Right cardiac atrium (tissue), 5 donors: ENCODE measurements at regions not wholly inside any gene's neighbourhood (a gene's known extent, or its start where the extent isn't known, plus 50 kb on each side); places are given as distances from the start of the nearest gene placed in this dataset.

ENCODE experiments used
- ATAC-seq, 2 donors: fragments of 200-7000 bp; cut with Tn5 transposase; one replicate each; pipeline versions ENCODE4 v1.8.0 to v1.9.1; 2020; ENCODE audit warnings: moderate library complexity in 2 of 2, mild to moderate bottlenecking in 1 of 2
- DNase-seq, 3 donors: peaks; one replicate each; pipeline ENCODE4 v3.0.0-alpha.2; 2020
- H3K27ac ChIP-seq: one replicate; pipeline ENCODE4 v1.5.1; 2013; ENCODE audit warnings: mild to moderate bottlenecking, low read length, control low read depth, moderate library complexity
- H3K27me3 ChIP-seq: one replicate; pipeline ENCODE4 v1.6.1; 2013; ENCODE audit not compliant: control insufficient read depth, insufficient read depth
- H3K4me1 ChIP-seq: one replicate; pipeline ENCODE4 v1.6.1; 2013; ENCODE audit warnings: low read length; ENCODE audit not compliant: control insufficient read depth, insufficient read depth
- H3K4me3 ChIP-seq: one replicate; pipeline ENCODE4 v1.5.1; 2013; ENCODE audit warnings: low read length, control low read depth
- H3K9me3 ChIP-seq: one replicate; pipeline ENCODE4 v1.6.1; 2013; ENCODE audit warnings: low read length; ENCODE audit not compliant: control insufficient read depth
- WGBS: extraction: QIAGEN DNeasy Blood & Tissue Kit; methylation state at CpG from one replicate; pipeline ENCODE4 v1.1.7; 2013; 5-methylcytosine and 5-hydroxymethylcytosine counted together
- intact Hi-C, 4 donors: fragments of 100-400 bp; cut with DNase I; formaldehyde crosslinking; loops; one replicate each; pipeline versions ENCODE4 v1.11.0 to v1.14.0; 2022 to 2023
- donor health status: healthy with polysubstance abuse.
- donor health status: DM: no; HTN: yes; CAD: no.
- donor health status: DM: no; HTN: no; CAD: no.
- donor health status: DM: no; HTN: yes; CAD: no; lungs with severe emphysema.
- donor health status: DM: yes; HTN: yes; CAD: no.

DNA sequence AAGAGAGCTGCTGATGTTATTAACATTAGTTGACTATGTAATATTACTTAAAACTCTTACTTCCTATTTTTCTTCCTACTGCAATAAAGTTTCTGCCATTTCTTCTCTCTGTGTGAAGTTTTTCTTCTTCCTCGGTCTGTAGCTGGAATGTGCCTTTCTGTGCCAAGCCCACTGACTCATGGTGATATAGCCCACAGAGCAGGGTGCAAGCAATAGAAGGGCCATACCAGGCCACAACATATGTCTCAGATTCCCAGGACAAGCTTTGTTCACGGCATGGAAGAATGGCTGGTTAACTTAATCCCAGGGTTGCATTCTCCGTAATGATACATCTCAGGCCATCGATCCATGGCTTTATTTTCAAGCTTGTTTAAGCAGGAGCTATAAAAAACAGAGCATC is 815.3 kb downstream of the TUSC7 start:
- intact Hi-C loops: no loop called here
- no peaks in the 10 kb centered on the region for H3K4me1 ChIP-seq
- 70% methylated on average over 4 of the region's 4 CpGs for WGBS
- DNase-seq: no peak
- no peak overlapping the region for H3K27ac ChIP-seq
- no peaks in the 10 kb centered on the region for H3K27me3 ChIP-seq
- ATAC-seq: no peak
- H3K4me3 ChIP-seq: no peak overlapping the region
- no peaks in the 10 kb centered on the region for H3K9me3 ChIP-seq

DNA sequence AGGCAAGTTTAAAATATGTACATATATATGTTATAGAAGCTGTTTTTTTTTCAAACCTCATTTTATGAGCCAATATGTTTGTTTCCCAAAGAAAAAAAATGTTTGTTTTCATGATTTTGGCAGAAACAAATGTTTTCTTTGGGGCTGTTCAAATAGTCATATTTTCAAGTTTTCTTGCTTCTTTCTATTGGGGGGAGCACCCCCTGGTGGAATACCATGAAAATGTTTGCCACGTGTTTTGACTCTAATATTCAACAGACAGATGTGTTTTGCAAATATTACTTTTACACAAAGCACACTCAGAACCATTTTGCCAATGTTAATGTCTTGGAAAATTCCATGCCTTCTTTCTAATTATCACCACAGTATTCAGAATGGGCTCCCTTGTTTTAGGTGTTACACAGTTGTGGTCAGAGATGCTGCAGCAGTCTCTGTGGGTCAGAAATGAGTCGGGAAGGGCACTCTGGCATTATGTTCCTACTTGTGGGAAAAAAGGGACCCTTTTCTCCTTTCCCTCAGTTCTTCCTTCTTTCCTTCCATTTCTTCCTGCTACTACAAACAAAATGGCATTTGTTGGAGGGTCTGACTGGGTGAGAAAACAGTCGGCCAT is 817.0 kb downstream of the TUSC7 start:
- WGBS: 60% methylated on average over 3 of the region's 3 CpGs
- DNase-seq: peak in 1 of 3 donors; percentile 8
- intact Hi-C loops: no loop called here

DNA sequence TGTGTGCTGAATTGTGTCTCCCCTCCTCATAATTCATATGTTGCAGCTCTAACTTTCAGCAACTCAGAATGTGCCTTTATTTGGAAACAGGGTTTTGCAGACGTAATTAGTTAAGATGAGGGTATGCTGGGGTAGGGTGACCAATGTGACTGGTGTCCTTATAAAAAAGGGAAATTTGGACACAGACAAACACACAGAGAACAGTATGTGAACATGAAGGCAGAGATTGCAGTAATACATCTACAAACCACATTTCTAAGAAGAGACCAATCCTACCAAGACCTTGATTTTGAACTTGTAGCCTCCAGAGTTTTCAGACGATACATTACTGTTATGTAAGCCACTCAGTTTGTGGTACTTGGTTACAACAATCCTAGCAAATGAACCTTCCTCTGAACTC is 817.8 kb downstream of the TUSC7 start:
- intact Hi-C loops: no loop called here
- no peak for ATAC-seq
- Histone ChIP-seq H3K4me1 (no peaks in the 10 kb centered on the region), H3K4me3 (no peak overlapping the region), H3K9me3 (no peaks in the 10 kb centered on the region), H3K27me3 (no peaks in the 10 kb centered on the region), H3K27ac (no peak overlapping the region)
- DNase-seq: no peak
- whole genome bisulfite sequencing: 78% methylated on average over 2 of the region's 2 CpGs

More for the DNA sequence above, 817.0 kb downstream of the TUSC7 start:
- no peak for ATAC-seq
- no peak overlapping the region for H3K4me3 ChIP-seq
- no peaks in the 10 kb centered on the region for H3K27me3 ChIP-seq
- no peaks in the 10 kb centered on the region for H3K4me1 ChIP-seq
- no peaks in the 10 kb centered on the region for H3K9me3 ChIP-seq
- no peak overlapping the region for H3K27ac ChIP-seq

GRCh38 chr3:117528688-117529087 is 819.1 kb downstream of the TUSC7 start:
- H3K9me3 ChIP-seq: no peaks in the 10 kb centered on the region
- no peak for DNase-seq
- H3K27ac ChIP-seq: no peak overlapping the region
- intact Hi-C loops: no loop called here
- ATAC-seq: no peak
- no peaks in the 10 kb centered on the region for H3K27me3 ChIP-seq
- H3K4me3 ChIP-seq: no peak overlapping the region
- H3K4me1 ChIP-seq: no peaks in the 10 kb centered on the region
- 85% methylated on average over 1 of the region's 1 CpG for WGBS

GRCh38 chr3:117531078-117531767 is 821.6 kb downstream of the TUSC7 start:
- H3K27me3 ChIP-seq: no peaks in the 10 kb centered on the region
- no peaks in the 10 kb centered on the region for H3K9me3 ChIP-seq
- no peak for ATAC-seq
- H3K4me1 ChIP-seq: no peaks in the 10 kb centered on the region
- WGBS: 59% methylated on average over 8 of the region's 8 CpGs
- H3K4me3 ChIP-seq: no peak overlapping the region
- intact Hi-C loops: no loop called here
- no peak for DNase-seq
- no peak overlapping the region for H3K27ac ChIP-seq

- intact Hi-C loops: no loop called here
- H3K27me3 ChIP-seq: no peaks in the 10 kb centered on the region
- no peaks in the 10 kb centered on the region for H3K4me1 ChIP-seq
- DNase-seq (no peak), ATAC-seq (no peak)
- H3K4me3 ChIP-seq: no peak overlapping the region
- 81% methylated on average over 8 of the region's 8 CpGs for WGBS
- no peaks in the 10 kb centered on the region for H3K9me3 ChIP-seq
- no peak overlapping the region for H3K27ac ChIP-seq
Measured at GRCh38 chr3:117532268-117532667, 822.7 kb downstream of the TUSC7 start.

- no peak overlapping the region for H3K27ac ChIP-seq
- intact Hi-C loops: no loop called here
- H3K9me3 ChIP-seq: no peaks in the 10 kb centered on the region
- DNase-seq (no peak), ATAC-seq (no peak)
- H3K4me1 ChIP-seq: no peaks in the 10 kb centered on the region
- WGBS: 88% methylated on average over 1 of the region's 1 CpG
- H3K4me3 ChIP-seq: no peak overlapping the region
- no peaks in the 10 kb centered on the region for H3K27me3 ChIP-seq
Measured at GRCh38 chr3:117534138-117534537, 824.6 kb downstream of the TUSC7 start.

DNA sequence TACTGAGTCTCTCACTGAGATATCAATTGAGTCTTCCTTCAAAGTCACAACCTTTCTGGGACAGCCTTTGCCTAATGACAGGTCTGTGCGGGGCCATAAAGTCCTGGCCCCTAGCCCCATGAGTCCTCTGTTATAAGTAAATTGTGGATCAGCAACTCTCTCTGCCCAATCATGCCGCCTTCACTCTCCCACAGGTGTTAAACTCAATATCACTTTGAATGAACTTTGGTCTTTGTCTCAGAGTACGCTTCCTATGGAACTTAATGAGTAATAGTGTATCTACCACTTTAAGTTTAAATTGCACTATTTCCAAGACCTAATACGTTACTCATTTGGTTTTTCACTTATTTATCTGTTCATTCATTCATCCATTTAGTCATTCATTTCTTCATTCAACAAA is 826.4 kb downstream of the TUSC7 start:
- no peaks in the 10 kb centered on the region for H3K27me3 ChIP-seq
- ATAC-seq (no peak), DNase-seq (no peak)
- no peaks in the 10 kb centered on the region for H3K9me3 ChIP-seq
- no peak overlapping the region for H3K27ac ChIP-seq
- H3K4me1 ChIP-seq: no peaks in the 10 kb centered on the region
- 86% methylated on average over 4 of the region's 4 CpGs for WGBS
- H3K4me3 ChIP-seq: no peak overlapping the region
- intact Hi-C loops: no loop called here

DNA sequence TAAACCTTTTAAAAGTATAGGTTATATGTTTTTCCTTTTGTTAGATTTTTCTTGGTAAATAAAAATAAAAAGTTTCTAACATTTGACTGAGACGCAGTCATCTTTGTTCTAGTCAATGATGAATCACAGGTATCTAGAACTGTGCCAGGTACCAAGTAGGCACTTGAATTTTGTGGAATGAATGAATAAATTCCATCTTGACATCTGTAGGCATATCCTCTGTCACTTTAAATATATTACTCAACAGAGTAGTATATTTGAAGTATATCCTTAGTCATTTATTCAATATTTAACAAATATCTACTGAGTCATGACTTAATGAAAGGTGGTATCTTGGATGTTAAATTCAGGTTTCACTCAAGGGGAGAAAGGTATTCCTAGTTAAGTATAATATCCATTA is 828.4 kb downstream of the TUSC7 start:
- Histone ChIP-seq H3K4me1 (no peaks in the 10 kb centered on the region), H3K27me3 (no peaks in the 10 kb centered on the region), H3K4me3 (no peak overlapping the region), H3K27ac (no peak overlapping the region), H3K9me3 (no peaks in the 10 kb centered on the region)
- DNase-seq (no peak), ATAC-seq (no peak)
- 100% methylated on average over 1 of the region's 1 CpG for WGBS
- intact Hi-C loops: no loop called here

DNA sequence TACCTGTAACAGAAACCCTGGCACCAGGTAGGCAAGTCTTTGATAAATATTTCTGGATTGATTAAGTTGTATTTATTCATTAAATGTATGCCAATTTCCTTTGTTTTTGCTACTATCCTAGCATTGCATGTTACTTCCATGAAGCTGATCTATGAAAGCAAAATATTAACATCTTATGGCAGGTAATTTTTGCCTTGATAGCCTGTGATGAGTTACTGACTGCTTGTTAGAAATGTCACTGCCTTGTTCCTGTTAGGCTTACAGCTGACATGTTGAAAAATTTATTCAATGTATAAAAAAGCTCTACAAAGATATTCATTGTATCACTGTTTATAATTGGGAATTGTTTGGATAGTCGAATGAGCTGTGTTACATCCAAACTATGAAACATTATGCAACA is 830.1 kb downstream of the TUSC7 start:
- DNase-seq (no peak), ATAC-seq (no peak)
- H3K4me3 ChIP-seq: no peak overlapping the region
- no peaks in the 10 kb centered on the region for H3K9me3 ChIP-seq
- no peaks in the 10 kb centered on the region for H3K4me1 ChIP-seq
- no peak overlapping the region for H3K27ac ChIP-seq
- 85% methylated on average over 1 of the region's 1 CpG for WGBS
- intact Hi-C loops: no loop called here
- no peaks in the 10 kb centered on the region for H3K27me3 ChIP-seq

DNA sequence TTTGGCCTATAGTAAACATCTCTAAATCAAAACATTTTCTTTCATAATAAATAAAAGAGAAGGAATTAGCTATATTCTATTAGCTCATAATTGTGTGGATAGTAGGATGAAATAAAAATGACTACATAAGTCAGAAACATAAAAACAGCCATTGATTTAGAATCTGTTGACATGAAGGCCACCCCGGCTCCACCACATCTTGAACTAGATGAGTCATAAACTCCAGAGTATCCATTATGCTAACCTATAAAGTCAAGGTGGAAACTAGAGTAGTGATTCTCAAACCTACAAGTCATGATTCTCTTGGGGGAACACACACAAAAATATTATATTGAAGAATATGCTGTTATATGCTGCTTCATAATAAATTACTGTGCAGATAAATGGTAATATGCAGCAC is 831.0 kb downstream of the TUSC7 start:
- DNase-seq (no peak), ATAC-seq (no peak)
- H3K4me3 ChIP-seq: no peak overlapping the region
- no peaks in the 10 kb centered on the region for H3K27me3 ChIP-seq
- H3K27ac ChIP-seq: no peak overlapping the region
- H3K9me3 ChIP-seq: no peaks in the 10 kb centered on the region
- H3K4me1 ChIP-seq: no peaks in the 10 kb centered on the region
- intact Hi-C loops: no loop called here
- WGBS: 90% methylated on average over 1 of the region's 1 CpG

GRCh38 chr3:117541721-117542120 is 832.1 kb downstream of the TUSC7 start:
- H3K9me3 ChIP-seq: no peaks in the 10 kb centered on the region
- intact Hi-C loops: no loop called here
- ATAC-seq: no peak

More at GRCh38 chr3:117541721-117542120, 832.1 kb downstream of the TUSC7 start:
- Histone ChIP-seq H3K27ac (no peak overlapping the region), H3K27me3 (no peaks in the 10 kb centered on the region), H3K4me1 (no peaks in the 10 kb centered on the region), H3K4me3 (no peak overlapping the region)
- WGBS: 73% methylated on average over 3 of the region's 3 CpGs
- no peak for DNase-seq
